Kidney epithelial cell (primary cell): ENCODE measurements at regions not wholly inside any gene's neighbourhood (a gene's known extent, or its start where the extent isn't known, plus 50 kb on each side); places are given as distances from the start of the nearest gene placed in this dataset.

ENCODE experiments used
- DNase-seq: peaks from one replicate; pipeline ENCODE4 v3.0.0-alpha.2; 2010; ENCODE audit warnings: low read depth
- H3K27me3 ChIP-seq: 2 replicates; pipeline ENCODE4 v1.6.0; 2011; ENCODE audit warnings: low read length; ENCODE audit not compliant: control insufficient read depth, insufficient read depth
- H3K36me3 ChIP-seq: 2 replicates; pipeline ENCODE4 v1.5.1; 2011; ENCODE audit warnings: low read length; ENCODE audit not compliant: control insufficient read depth, insufficient read depth
- H3K4me3 ChIP-seq: 2 replicates; pipeline ENCODE4 v1.5.1; 2011; ENCODE audit warnings: low read depth, mild to moderate bottlenecking, control low read depth, low read length
- CTCF ChIP-seq: IDR thresholded peaks from 2 replicates; pipeline ENCODE4 v1.5.1; 2011; ENCODE audit warnings: mild to moderate bottlenecking, moderate library complexity, low read length, control low read depth, inconsistent platforms; ENCODE audit not compliant: insufficient read depth, poor library complexity, severe bottlenecking

- no peak for TF ChIP-seq CTCF
- Histone ChIP-seq H3K4me3 (no peak overlapping the region), H3K27me3 (peaks cover 56% of the 10 kb centered on the region), H3K36me3 (no peaks in the 10 kb centered on the region)
- no peak for DNase-seq
These were observed 108.9 kb upstream of the ZBTB40 start for GRCh38 chr1:22342734-22343191.

GRCh38 chr1:22343456-22344328 lies 108.0 kb upstream of the ZBTB40 start:
- H3K4me3 ChIP-seq: no peak overlapping the region

GRCh38 chr1:22344329-22344630 lies 107.4 kb upstream of the ZBTB40 start:
- no peak for TF ChIP-seq CTCF
- Histone ChIP-seq H3K27me3 (peaks cover 52% of the 10 kb centered on the region), H3K36me3 (no peaks in the 10 kb centered on the region), H3K4me3 (no peak overlapping the region)
- DNase-seq: no peak

More at GRCh38 chr1:22343456-22344328, 108.0 kb upstream of the ZBTB40 start:
- Histone ChIP-seq H3K27me3 (peaks cover 55% of the 10 kb centered on the region), H3K36me3 (no peaks in the 10 kb centered on the region)
- TF ChIP-seq CTCF: no peak
- DNase-seq: no peak

- no peak overlapping the region for H3K4me3 ChIP-seq
- no peak for TF ChIP-seq CTCF
- peaks cover 56% of the 10 kb centered on the region for H3K27me3 ChIP-seq
- no peak for DNase-seq
- H3K36me3 ChIP-seq: no peaks in the 10 kb centered on the region
These were observed 106.6 kb upstream of the ZBTB40 start for GRCh38 chr1:22344851-22345560.

- DNase-seq: no peak
- peaks cover 52% of the 10 kb centered on the region for H3K27me3 ChIP-seq
These were observed 103.5 kb upstream of the ZBTB40 start for GRCh38 chr1:22347854-22348760.

More at GRCh38 chr1:22347854-22348760, 103.5 kb upstream of the ZBTB40 start:
- no peak for TF ChIP-seq CTCF
- Histone ChIP-seq H3K36me3 (no peaks in the 10 kb centered on the region), H3K4me3 (no peak overlapping the region)
